Peyer's patch (tissue), 4 donors: ENCODE measurements at regions not wholly inside any gene's neighbourhood (a gene's known extent, or its start where the extent isn't known, plus 50 kb on each side); places are given as distances from the start of the nearest gene placed in this dataset.

Source experiments
- POLR2A ChIP-seq, 2 donors: fragments of 450-650 bp; IDR thresholded peaks; one replicate each; pipeline ENCODE4 v1.5.1; 2017; ENCODE audit warnings: antibody characterized with exemption in 2 of 2, mild to moderate bottlenecking in 2 of 2, moderate library complexity in 2 of 2
- TF ChIP-seq, protein P1 (sequence below), 6 experiments: fragments of 450-650 bp in 4 of 6; fragments of 200-600 bp in 2 of 6; sonication (generic) in 1 of 6; IDR thresholded peaks; one replicate each; pipeline ENCODE4 v1.5.1; 2017 to 2019; ENCODE audit warnings: antibody characterized with exemption in 6 of 6, mild to moderate bottlenecking in 3 of 6, moderate library complexity in 1 of 6

DNA sequence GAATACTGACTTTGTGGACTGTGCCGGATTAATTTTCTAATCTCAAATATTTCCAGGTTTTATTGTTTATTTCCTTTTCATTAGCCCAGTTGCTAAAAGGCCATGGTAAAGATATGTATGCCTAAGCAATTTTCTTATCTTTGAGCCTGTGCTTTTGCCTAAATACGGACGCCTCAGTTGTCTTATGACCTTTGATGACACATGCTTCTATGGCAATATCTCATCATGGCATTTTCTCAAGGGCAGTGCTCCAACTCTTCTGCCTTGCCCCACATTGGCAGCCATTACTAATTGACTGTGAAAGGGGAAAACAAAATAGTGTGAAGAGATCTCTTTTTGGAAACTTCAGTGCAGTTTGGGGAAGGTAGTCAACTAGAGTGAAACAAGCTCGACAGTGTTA lies 809.6 kb upstream of the NR2F2 start:
- TF ChIP-seq, protein P1, sequence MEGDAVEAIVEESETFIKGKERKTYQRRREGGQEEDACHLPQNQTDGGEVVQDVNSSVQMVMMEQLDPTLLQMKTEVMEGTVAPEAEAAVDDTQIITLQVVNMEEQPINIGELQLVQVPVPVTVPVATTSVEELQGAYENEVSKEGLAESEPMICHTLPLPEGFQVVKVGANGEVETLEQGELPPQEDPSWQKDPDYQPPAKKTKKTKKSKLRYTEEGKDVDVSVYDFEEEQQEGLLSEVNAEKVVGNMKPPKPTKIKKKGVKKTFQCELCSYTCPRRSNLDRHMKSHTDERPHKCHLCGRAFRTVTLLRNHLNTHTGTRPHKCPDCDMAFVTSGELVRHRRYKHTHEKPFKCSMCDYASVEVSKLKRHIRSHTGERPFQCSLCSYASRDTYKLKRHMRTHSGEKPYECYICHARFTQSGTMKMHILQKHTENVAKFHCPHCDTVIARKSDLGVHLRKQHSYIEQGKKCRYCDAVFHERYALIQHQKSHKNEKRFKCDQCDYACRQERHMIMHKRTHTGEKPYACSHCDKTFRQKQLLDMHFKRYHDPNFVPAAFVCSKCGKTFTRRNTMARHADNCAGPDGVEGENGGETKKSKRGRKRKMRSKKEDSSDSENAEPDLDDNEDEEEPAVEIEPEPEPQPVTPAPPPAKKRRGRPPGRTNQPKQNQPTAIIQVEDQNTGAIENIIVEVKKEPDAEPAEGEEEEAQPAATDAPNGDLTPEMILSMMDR (IDR thresholded peaks at IDR 0.05): no peak
- TF ChIP-seq POLR2A (IDR thresholded peaks at IDR 0.05): no peak
